ENCODE measurements at regions not wholly inside any gene's neighbourhood (a gene's known extent, or its start where the extent isn't known, plus 50 kb on each side); places are given as distances from the start of the nearest gene placed in this dataset.

GRCh38 chr2:196230061-196230854 lies 58.9 kb upstream of the STK17B start:
- DNase-seq (ENCODE audit: extremely low spot score in 2 of 2): no peak
- TF ChIP-seq POLR2A (IDR thresholded peaks at IDR 0.05) (no peak), POLR2AphosphoS5 (IDR thresholded peaks at IDR 0.05; ENCODE audit: insufficient read depth in 1 of 2, low read depth in 1 of 2) (peak in 1 of 2 donors; percentile 20), CTCF (IDR thresholded peaks at IDR 0.05) (no peak)
- intact Hi-C loops (cut with DNase I): no loop called here
- Histone ChIP-seq H3K36me3 (no peaks in the 10 kb centered on the region), H3K9me3 (no peaks in the 10 kb centered on the region), H3K4me3 (no peak overlapping the region), H3K27ac (no peak overlapping the region), H3K27me3 (no peaks in the 10 kb centered on the region), H3K4me1 (peaks cover 26% of the 10 kb centered on the region)

GRCh38 chr2:196233021-196233804 lies 61.8 kb upstream of the STK17B start:
- Histone ChIP-seq H3K4me1 (peaks cover 26% of the 10 kb centered on the region), H3K27me3 (no peaks in the 10 kb centered on the region), H3K27ac (peak overlapping the region; percentile 72), H3K36me3 (no peaks in the 10 kb centered on the region), H3K9me3 (no peaks in the 10 kb centered on the region), H3K4me3 (no peak overlapping the region)
- no peak for DNase-seq (ENCODE audit: extremely low spot score in 2 of 2)
- TF ChIP-seq CTCF (IDR thresholded peaks at IDR 0.05) (no peak), POLR2A (IDR thresholded peaks at IDR 0.05) (no peak), POLR2AphosphoS5 (IDR thresholded peaks at IDR 0.05; ENCODE audit: insufficient read depth in 1 of 2, low read depth in 1 of 2) (peak in 1 of 2 donors; percentile 58)
- intact Hi-C loops (cut with DNase I): no loop called here

GRCh38 chr2:196233805-196234475 lies 62.6 kb upstream of the STK17B start:
- TF ChIP-seq POLR2A (IDR thresholded peaks at IDR 0.05) (no peak), POLR2AphosphoS5 (IDR thresholded peaks at IDR 0.05; ENCODE audit: insufficient read depth in 1 of 2, low read depth in 1 of 2) (no peak), CTCF (IDR thresholded peaks at IDR 0.05) (no peak)
- no peaks in the 10 kb centered on the region for H3K36me3 ChIP-seq

GRCh38 chr2:196234672-196235071 lies 63.3 kb upstream of the STK17B start:
- Histone ChIP-seq H3K27ac (no peak overlapping the region), H3K27me3 (no peaks in the 10 kb centered on the region), H3K4me3 (no peak overlapping the region), H3K36me3 (no peaks in the 10 kb centered on the region), H3K9me3 (no peaks in the 10 kb centered on the region), H3K4me1 (peaks cover 26% of the 10 kb centered on the region)
- TF ChIP-seq POLR2A (IDR thresholded peaks at IDR 0.05): no peak
- TF ChIP-seq POLR2AphosphoS5 (IDR thresholded peaks at IDR 0.05; ENCODE audit: insufficient read depth in 1 of 2, low read depth in 1 of 2): no peak
- TF ChIP-seq CTCF (IDR thresholded peaks at IDR 0.05): no peak
- intact Hi-C loops (cut with DNase I): no loop called here
- no peak for DNase-seq (ENCODE audit: extremely low spot score in 2 of 2)

More at GRCh38 chr2:196233805-196234475, 62.6 kb upstream of the STK17B start:
- no peaks in the 10 kb centered on the region for H3K27me3 ChIP-seq
- H3K4me1 ChIP-seq: peaks cover 26% of the 10 kb centered on the region
- peak overlapping the region; percentile 72 for H3K27ac ChIP-seq
- DNase-seq (ENCODE audit: extremely low spot score in 2 of 2): no peak
- no peak overlapping the region for H3K4me3 ChIP-seq
- intact Hi-C loops (cut with DNase I): no loop called here
- H3K9me3 ChIP-seq: no peaks in the 10 kb centered on the region

Measured in vagina (tissue), 2 donors.